IMR-90 (cell line): ENCODE measurements at regions not wholly inside any gene's neighbourhood (a gene's known extent, or its start where the extent isn't known, plus 50 kb on each side); places are given as distances from the start of the nearest gene placed in this dataset.

ENCODE experiments used
- ATAC-seq: fragments of 200-7000 bp; cut with Tn5 transposase; 2 replicates; pipeline ENCODE4 v1.9.1; 2020; ENCODE audit warnings: low read depth, mild to moderate bottlenecking, moderate library complexity
- BruUV-seq: library from RNA; stranded (reverse); fragments of 400-500 nt; replicated peaks from 2 replicates; lab custom pipeline; 2021; lab: Mats Ljungman, UMichigan
- CTCF ChIA-PET: fragments of 300-600 bp; formaldehyde crosslinking; extraction: SDS; loops from one replicate; lab custom pipeline; 2021; ENCODE audit warnings: antibody characterized with exemption; lab: Yijun Ruan, JAX
- POLR2A ChIA-PET: fragments of 300-600 bp; sonication (Branson Sonifier 250); formaldehyde crosslinking; loops from one replicate; lab custom pipeline; 2022; ENCODE audit warnings: antibody characterized with exemption; ENCODE audit not compliant: unreplicated experiment; lab: Charles Lee
- DNase-seq: peaks from one replicate; pipeline ENCODE4 v3.0.0; 2013
- H2AFZ ChIP-seq: replicated peaks from 2 replicates; pipeline ENCODE3; 2013; ENCODE audit warnings: low read length, mild to moderate bottlenecking; ENCODE audit not compliant: poor library complexity
- H2AK5ac ChIP-seq: 2 replicates; pipeline ENCODE4 v1.6.1; 2013; ENCODE audit warnings: low read depth, low read length, inconsistent platforms
- H2AK9ac ChIP-seq: replicated peaks from 2 replicates; pipeline ENCODE3; 2013; ENCODE audit warnings: mild to moderate bottlenecking, low read depth, low read length, moderate library complexity; ENCODE audit not compliant: poor library complexity
- H2BK120ac ChIP-seq: 2 replicates; pipeline ENCODE4 v1.6.1; 2013; ENCODE audit warnings: low read depth, low read length, inconsistent platforms
- H2BK15ac ChIP-seq: 3 replicates; pipeline ENCODE4 v1.6.1; 2013; ENCODE audit warnings: low read depth, low read length, inconsistent platforms
- H2BK20ac ChIP-seq: 2 replicates; pipeline ENCODE4 v1.6.1; 2013; ENCODE audit warnings: low read depth, mild to moderate bottlenecking, inconsistent platforms, low read length, moderate library complexity
- H2BK5ac ChIP-seq: 2 replicates; pipeline ENCODE4 v1.6.1; 2013; ENCODE audit warnings: mild to moderate bottlenecking, low read depth, low read length, inconsistent platforms; ENCODE audit not compliant: poor library complexity, severe bottlenecking
- H3K14ac ChIP-seq: replicated peaks from 2 replicates; pipeline ENCODE4 v1.6.1; 2013; ENCODE audit warnings: low read depth, low read length, inconsistent platforms
- H3K18ac ChIP-seq: 2 replicates; pipeline ENCODE4 v1.6.1; 2013; ENCODE audit warnings: low read depth, low read length, control low read depth
- H3K23ac ChIP-seq: 2 replicates; pipeline ENCODE4 v1.6.1; 2013; ENCODE audit warnings: low read depth, low read length, inconsistent platforms
- H3K27ac ChIP-seq: 2 replicates; pipeline ENCODE4 v1.5.1; 2013; ENCODE audit warnings: mild to moderate bottlenecking, control low read depth, low read length; ENCODE audit not compliant: insufficient read depth
- H3K27me3 ChIP-seq: 2 replicates; pipeline ENCODE4 v1.6.1; 2013; ENCODE audit warnings: low read length; ENCODE audit not compliant: control insufficient read depth, insufficient read depth
- H3K36me3 ChIP-seq: 2 replicates; pipeline ENCODE4 v1.6.1; 2013; ENCODE audit warnings: low read length, mixed read lengths; ENCODE audit not compliant: control insufficient read depth, insufficient read depth
- H3K4ac ChIP-seq: 2 replicates; pipeline ENCODE4 v1.6.1; 2013; ENCODE audit warnings: low read depth, low read length, inconsistent platforms
- H3K4me1 ChIP-seq: 2 replicates; pipeline ENCODE4 v1.6.1; 2013; ENCODE audit warnings: low read length, mixed read lengths; ENCODE audit not compliant: control insufficient read depth, insufficient read depth
- H3K4me2 ChIP-seq: 2 replicates; pipeline ENCODE4 v1.6.1; 2013; ENCODE audit warnings: low read depth, mild to moderate bottlenecking, control low read depth, low read length, moderate library complexity
- H3K4me3 ChIP-seq: 2 replicates; pipeline ENCODE4 v1.5.1; 2013; ENCODE audit warnings: low read depth, mild to moderate bottlenecking, control low read depth, low read length, moderate library complexity; ENCODE audit not compliant: insufficient read depth
- H3K56ac ChIP-seq: 2 replicates; pipeline ENCODE4 v1.6.1; 2013; ENCODE audit warnings: low read length, inconsistent platforms; ENCODE audit not compliant: insufficient read depth; ENCODE audit errors: extremely low read depth
- H3K79me1 ChIP-seq, 2 experiments: 2 replicates each; pipeline ENCODE4 v1.6.1; 2013; ENCODE audit warnings: low read length in 2 of 2, inconsistent platforms in 1 of 2, low read depth in 1 of 2
- H3K9ac ChIP-seq: 2 replicates; pipeline ENCODE4 v1.6.1; 2013; ENCODE audit warnings: low read depth, low read length, control low read depth
- H3K9me1 ChIP-seq: 2 replicates; pipeline ENCODE4 v1.6.1; 2013; ENCODE audit warnings: low read length, inconsistent platforms; ENCODE audit not compliant: insufficient read depth
- H3K9me3 ChIP-seq: 2 replicates; pipeline ENCODE4 v1.6.1; 2013; ENCODE audit warnings: low read length; ENCODE audit not compliant: control insufficient read depth, insufficient read depth
- H4K20me1 ChIP-seq: 2 replicates; pipeline ENCODE4 v1.6.1; 2013; ENCODE audit warnings: low read length, inconsistent platforms; ENCODE audit not compliant: insufficient read depth
- H4K5ac ChIP-seq: 2 replicates; pipeline ENCODE4 v1.6.1; 2013; ENCODE audit warnings: mild to moderate bottlenecking, low read depth, low read length, control low read depth
- H4K8ac ChIP-seq, 2 experiments: 2 replicates each; pipeline ENCODE4 v1.6.1; 2013; ENCODE audit warnings: low read depth in 2 of 2, low read length in 2 of 2, control low read depth in 1 of 2, inconsistent platforms in 1 of 2
- H4K91ac ChIP-seq: 2 replicates; pipeline ENCODE4 v1.6.1; 2013; ENCODE audit warnings: low read depth, low read length, inconsistent platforms; ENCODE audit not compliant: insufficient read depth
- BHLHE40 ChIP-seq: fragments of 150-350 bp; IDR thresholded peaks from 2 replicates; pipeline ENCODE4 v1.6.1; 2016; ENCODE audit warnings: mild to moderate bottlenecking, low read depth, low read length
- MXI1 ChIP-seq: IDR thresholded peaks from 2 replicates; pipeline ENCODE4 v1.6.1; 2012; ENCODE audit warnings: low read depth, mild to moderate bottlenecking, low read length, moderate library complexity, borderline replicate concordance
- NFE2L2 ChIP-seq: fragments of 150-350 bp; IDR thresholded peaks from 2 replicates; pipeline ENCODE4 v1.6.1; 2016; ENCODE audit warnings: low read depth, mild to moderate bottlenecking, low read length
- POLR2A ChIP-seq: IDR thresholded peaks from 2 replicates; pipeline ENCODE4 v1.6.1; 2012; ENCODE audit warnings: mild to moderate bottlenecking, low read depth, low read length
- RAD21 ChIP-seq: IDR thresholded peaks from 2 replicates; pipeline ENCODE4 v1.6.1; 2012; ENCODE audit warnings: low read length, improper control_type of control experiment
- USF2 ChIP-seq: fragments of 150-350 bp; IDR thresholded peaks from 2 replicates; pipeline ENCODE4 v1.6.1; 2017; ENCODE audit warnings: mild to moderate bottlenecking, antibody characterized with exemption, low read length, low read depth
- WGBS, 2 experiments: methylation state at CpG; one replicate each; pipeline versions ENCODE4 v1.1.5 to v1.1.7; 2013; ENCODE audit warnings: missing lambda C conversion rate in 2 of 2; ENCODE audit not compliant: insufficient read length in 1 of 2; ENCODE audit errors: extremely low coverage in 2 of 2; 5-methylcytosine and 5-hydroxymethylcytosine counted together
- dilution Hi-C: fragments of 300-500 bp; cut with HindIII; formaldehyde crosslinking; loops from one replicate; pipeline ENCODE4 v1.14.3; 2018; ENCODE audit warnings: low sequenced_read_pairs; ENCODE audit not compliant: unreplicated experiment
- in situ Hi-C: fragments of 300-500 bp; cut with MboI; formaldehyde crosslinking; loops from 3 replicates; pipeline ENCODE4 v1.14.3; 2019; ENCODE audit warnings: low sequenced_read_pairs, inconsistent platforms, mixed read lengths
- intact Hi-C: fragments of 100-400 bp; cut with micrococcal nuclease; formaldehyde crosslinking; loops from 2 replicates; pipeline ENCODE4 v1.10.0; 2022
- TF ChIP-seq, protein P1 (sequence below): fragments of 150-350 bp; IDR thresholded peaks from 2 replicates; pipeline ENCODE4 v1.6.1; 2016; ENCODE audit warnings: low read depth, mild to moderate bottlenecking, low read length, moderate library complexity, borderline replicate concordance

DNA sequence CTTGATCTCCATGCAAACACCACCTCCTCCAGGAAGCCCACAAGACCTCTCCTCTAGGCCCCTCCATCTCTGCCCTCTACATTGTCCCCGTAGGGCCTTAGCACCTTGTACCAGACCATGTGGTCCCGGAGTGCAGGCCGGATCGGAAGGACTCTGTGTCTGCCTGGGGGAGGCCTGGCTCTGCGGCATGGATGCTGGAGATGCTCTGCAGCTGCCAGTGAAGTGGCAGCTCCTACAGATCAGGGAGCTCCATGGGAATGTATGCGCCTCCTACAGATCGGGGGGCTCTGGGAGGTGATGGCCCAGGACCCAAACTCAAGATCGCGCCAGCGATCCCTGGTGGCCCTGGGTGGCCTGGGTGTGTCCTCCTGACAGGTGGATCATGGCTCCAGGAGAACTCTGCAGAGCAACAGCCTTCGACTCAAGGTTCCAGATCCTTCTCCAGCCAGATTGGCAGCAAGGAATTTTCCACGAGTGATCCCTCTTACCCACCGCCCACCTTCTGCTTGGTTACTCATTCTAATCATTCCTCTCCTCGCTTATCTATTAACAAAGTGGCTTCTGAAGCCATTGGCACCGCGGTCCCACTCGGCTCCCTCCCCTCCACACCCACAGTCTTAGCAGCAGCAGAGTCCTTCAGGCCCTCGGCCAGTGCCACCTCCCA, 67.3 kb downstream of the ADRA2C start:
- no peak overlapping the region for H3K27ac ChIP-seq
- POLR2A ChIA-PET: no interaction called here
- no peak overlapping the region for H2BK20ac ChIP-seq
- no peaks in the 10 kb centered on the region for H3K4me1 ChIP-seq
- H3K23ac ChIP-seq: no peak overlapping the region
- H3K9me3 ChIP-seq: no peaks in the 10 kb centered on the region
- no peak overlapping the region for H2BK120ac ChIP-seq
- no peak overlapping the region for H3K9ac ChIP-seq
- BruUV-seq: no TSS peak
- H4K8ac ChIP-seq: no peak overlapping the region
- WGBS, 2 experiments: 70% methylated on average over 14 of the region's 18 CpGs; no CpG with 5 or more reads in 1 of the 2 experiments
- no peak overlapping the region for H3K14ac ChIP-seq
- H4K5ac ChIP-seq: no peak overlapping the region
- in situ Hi-C loops (no loop called here), intact Hi-C loops (no loop called here), dilution Hi-C loops (no loop called here)
- H3K9me1 ChIP-seq: no peaks in the 10 kb centered on the region
- no peak overlapping the region for H3K4ac ChIP-seq
- no peaks in the 10 kb centered on the region for H4K20me1 ChIP-seq
- no peak overlapping the region for H2AK9ac ChIP-seq
- no peak for ATAC-seq
- no peak overlapping the region for H2AFZ ChIP-seq
- no peak overlapping the region for H3K4me3 ChIP-seq
- no peaks in the 10 kb centered on the region for H3K79me1 ChIP-seq
- TF ChIP-seq RAD21: no peak
- TF ChIP-seq BHLHE40: no peak
- no peak for TF ChIP-seq MXI1
- TF ChIP-seq POLR2A: no peak
- TF ChIP-seq, protein P1, sequence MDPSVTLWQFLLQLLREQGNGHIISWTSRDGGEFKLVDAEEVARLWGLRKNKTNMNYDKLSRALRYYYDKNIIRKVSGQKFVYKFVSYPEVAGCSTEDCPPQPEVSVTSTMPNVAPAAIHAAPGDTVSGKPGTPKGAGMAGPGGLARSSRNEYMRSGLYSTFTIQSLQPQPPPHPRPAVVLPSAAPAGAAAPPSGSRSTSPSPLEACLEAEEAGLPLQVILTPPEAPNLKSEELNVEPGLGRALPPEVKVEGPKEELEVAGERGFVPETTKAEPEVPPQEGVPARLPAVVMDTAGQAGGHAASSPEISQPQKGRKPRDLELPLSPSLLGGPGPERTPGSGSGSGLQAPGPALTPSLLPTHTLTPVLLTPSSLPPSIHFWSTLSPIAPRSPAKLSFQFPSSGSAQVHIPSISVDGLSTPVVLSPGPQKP: no peak
- TF ChIP-seq USF2: no peak
- no peak for TF ChIP-seq NFE2L2
- no peak overlapping the region for H3K18ac ChIP-seq
- H3K36me3 ChIP-seq: no peaks in the 10 kb centered on the region
- H3K27me3 ChIP-seq: peaks cover 35% of the 10 kb centered on the region
- no peak overlapping the region for H3K4me2 ChIP-seq
- DNase-seq: no peak
- H2BK15ac ChIP-seq: no peak overlapping the region
- H3K56ac ChIP-seq: no peak overlapping the region
- H2AK5ac ChIP-seq: no peak overlapping the region
- CTCF ChIA-PET: no interaction called here
- H2BK5ac ChIP-seq: no peak overlapping the region
- no peak overlapping the region for H4K91ac ChIP-seq
